Loucy (cell line): ENCODE measurements at regions not wholly inside any gene's neighbourhood (a gene's known extent, or its start where the extent isn't known, plus 50 kb on each side); places are given as distances from the start of the nearest gene placed in this dataset.

ENCODE experiments used
- H2AFZ ChIP-seq: fragments of 200-600 bp; sonication (generic); 2 replicates; pipeline ENCODE4 v1.6.0; 2016; ENCODE audit warnings: antibody characterized with exemption, mild to moderate bottlenecking, low read length, moderate library complexity
- H3F3A ChIP-seq: fragments of 200-600 bp; 2 replicates; pipeline ENCODE4 v1.6.0; 2016; ENCODE audit warnings: antibody characterized with exemption, low read depth, mild to moderate bottlenecking
- H3K27me3 ChIP-seq: fragments of 200-600 bp; sonication (generic); 2 replicates; pipeline ENCODE4 v1.6.1; 2014; ENCODE audit warnings: low read length, mild to moderate bottlenecking; ENCODE audit not compliant: insufficient read depth, poor library complexity, severe bottlenecking
- H3K36me3 ChIP-seq: fragments of 200-600 bp; sonication (generic); 2 replicates; pipeline ENCODE4 v1.6.1; 2016; ENCODE audit warnings: low read length; ENCODE audit not compliant: insufficient read depth
- H3K4me1 ChIP-seq: fragments of 200-600 bp; sonication (generic); 2 replicates; pipeline ENCODE4 v1.5.1; 2014; ENCODE audit warnings: low read length, mild to moderate bottlenecking; ENCODE audit not compliant: insufficient read depth, poor library complexity, severe bottlenecking
- H3K4me2 ChIP-seq: fragments of 200-600 bp; sonication (generic); 2 replicates; pipeline ENCODE4 v1.6.0; 2014; ENCODE audit warnings: antibody characterized with exemption, low read length, low read depth, mild to moderate bottlenecking; ENCODE audit not compliant: poor library complexity, severe bottlenecking
- H3K4me3 ChIP-seq: fragments of 200-600 bp; sonication (generic); 2 replicates; pipeline ENCODE4 v1.5.1; 2014; ENCODE audit warnings: low read length, mild to moderate bottlenecking, mixed read lengths; ENCODE audit not compliant: poor library complexity, severe bottlenecking
- H3K79me2 ChIP-seq: fragments of 200-600 bp; sonication (generic); 2 replicates; pipeline ENCODE4 v1.6.1; 2014; ENCODE audit warnings: low read length; ENCODE audit not compliant: insufficient read depth
- H3K9ac ChIP-seq: fragments of 200-600 bp; sonication (generic); 2 replicates; pipeline ENCODE4 v1.6.0; 2014; ENCODE audit warnings: mild to moderate bottlenecking, low read depth, low read length, moderate library complexity; ENCODE audit not compliant: poor library complexity, severe bottlenecking
- H3K9me2 ChIP-seq: fragments of 200-600 bp; sonication (generic); replicated peaks from 2 replicates; pipeline ENCODE4 v1.6.1; 2016; ENCODE audit warnings: low read depth, low read length, mixed read lengths
- H3K9me3 ChIP-seq: fragments of 200-600 bp; sonication (generic); 2 replicates; pipeline ENCODE4 v1.6.1; 2014; ENCODE audit warnings: mild to moderate bottlenecking, antibody characterized with exemption, low read length, low read depth; ENCODE audit not compliant: insufficient read depth
- H4K20me1 ChIP-seq: fragments of 200-600 bp; sonication (generic); 2 replicates; pipeline ENCODE4 v1.6.0; 2014; ENCODE audit warnings: antibody characterized with exemption, low read length, mild to moderate bottlenecking; ENCODE audit not compliant: insufficient read depth, poor library complexity, severe bottlenecking
- CTCF ChIP-seq: fragments of 200-600 bp; sonication (generic); conservative IDR thresholded peaks from 2 replicates; pipeline ENCODE4 v1.5.1; 2014; ENCODE audit warnings: mild to moderate bottlenecking, antibody characterized with exemption, low read length
- EZH2phosphoT487 ChIP-seq: fragments of 200-600 bp; IDR thresholded peaks from 2 replicates; pipeline ENCODE4 v1.6.1; 2018; ENCODE audit warnings: antibody characterized with exemption, mild to moderate bottlenecking, moderate library complexity, borderline replicate concordance

- H3K9me3 ChIP-seq: no peaks in the 10 kb centered on the region
- no peak overlapping the region for H3K9ac ChIP-seq
- no peaks in the 10 kb centered on the region for H3K36me3 ChIP-seq
- H3K4me1 ChIP-seq: no peaks in the 10 kb centered on the region
- H3K9me2 ChIP-seq: no peaks in the 10 kb centered on the region
- H3K79me2 ChIP-seq: no peaks in the 10 kb centered on the region
- no peak overlapping the region for H3K4me3 ChIP-seq
- no peaks in the 10 kb centered on the region for H3K27me3 ChIP-seq
- no peak overlapping the region for H2AFZ ChIP-seq
- H3K4me2 ChIP-seq: no peak overlapping the region
- no peaks in the 10 kb centered on the region for H3F3A ChIP-seq
- no peaks in the 10 kb centered on the region for H4K20me1 ChIP-seq
- TF ChIP-seq EZH2phosphoT487 (no peak), CTCF (no peak)
Observed at GRCh38 chr18:75753753-75754152, 326.2 kb upstream of the SMIM21 start.

DNA sequence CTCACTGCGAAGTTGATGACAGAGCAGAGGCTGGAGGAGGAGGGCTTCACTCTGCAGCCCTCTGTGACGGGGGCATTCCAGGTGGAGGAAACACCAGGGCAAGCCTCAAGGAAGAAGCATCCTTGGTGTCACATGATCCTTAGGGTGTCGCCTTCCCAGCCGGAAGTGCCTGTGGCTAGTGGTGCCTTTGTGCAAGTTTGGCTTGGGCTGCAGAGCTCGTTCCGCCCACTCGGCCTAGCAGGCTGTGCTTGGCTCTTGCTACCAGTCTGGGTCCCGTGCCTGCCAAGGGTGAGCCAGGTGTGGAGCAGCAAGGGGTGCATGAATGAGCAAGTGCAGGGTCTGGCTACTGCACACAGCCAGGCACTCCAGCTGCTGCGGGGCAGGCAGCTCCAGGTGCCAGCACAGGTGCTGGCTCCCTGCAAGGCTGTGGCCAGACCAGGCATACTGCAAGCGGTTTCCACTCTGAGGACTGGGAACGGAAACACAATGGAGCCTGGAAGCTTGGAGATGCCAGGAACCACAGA, 325.3 kb upstream of the SMIM21 start:
- Histone ChIP-seq H3K4me1 (no peaks in the 10 kb centered on the region), H3K9me2 (no peaks in the 10 kb centered on the region), H2AFZ (no peak overlapping the region), H3K79me2 (no peaks in the 10 kb centered on the region), H4K20me1 (no peaks in the 10 kb centered on the region), H3F3A (no peaks in the 10 kb centered on the region), H3K36me3 (no peaks in the 10 kb centered on the region), H3K9me3 (no peaks in the 10 kb centered on the region), H3K4me3 (no peak overlapping the region), H3K9ac (no peak overlapping the region), H3K27me3 (no peaks in the 10 kb centered on the region), H3K4me2 (no peak overlapping the region)
- TF ChIP-seq EZH2phosphoT487 (no peak), CTCF (no peak)

DNA sequence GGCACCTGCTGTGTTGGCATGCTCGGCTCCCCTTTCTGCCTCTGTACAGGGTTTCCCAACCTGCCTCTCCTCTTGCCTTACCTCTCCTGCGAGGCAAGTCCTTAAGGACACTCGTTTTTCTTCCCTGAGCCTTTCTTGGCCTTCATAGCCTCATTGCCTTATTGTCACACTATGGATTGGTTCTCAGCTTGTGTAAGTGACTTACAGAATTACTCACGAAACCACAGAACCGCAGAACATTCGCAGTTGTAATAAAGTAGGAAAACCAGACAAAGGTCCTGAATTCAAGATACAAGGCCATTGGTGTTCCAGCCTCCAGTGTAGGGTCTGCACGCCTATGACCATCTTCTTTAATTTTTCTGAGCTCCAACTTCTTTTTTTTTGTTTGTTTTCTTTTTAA, 317.6 kb upstream of the SMIM21 start:
- H3F3A ChIP-seq: no peaks in the 10 kb centered on the region
- no peak overlapping the region for H3K9ac ChIP-seq
- H3K4me1 ChIP-seq: no peaks in the 10 kb centered on the region
- no peaks in the 10 kb centered on the region for H3K9me3 ChIP-seq
- no peaks in the 10 kb centered on the region for H3K79me2 ChIP-seq
- TF ChIP-seq CTCF: no peak
- TF ChIP-seq EZH2phosphoT487: no peak
- H3K4me2 ChIP-seq: no peak overlapping the region
- H3K36me3 ChIP-seq: no peaks in the 10 kb centered on the region
- no peaks in the 10 kb centered on the region for H4K20me1 ChIP-seq
- no peak overlapping the region for H3K4me3 ChIP-seq
- no peak overlapping the region for H2AFZ ChIP-seq
- no peaks in the 10 kb centered on the region for H3K27me3 ChIP-seq
- H3K9me2 ChIP-seq: no peaks in the 10 kb centered on the region
